GM12878 (cell line): ENCODE measurements at regions not wholly inside any gene's neighbourhood (a gene's known extent, or its start where the extent isn't known, plus 50 kb on each side); places are given as distances from the start of the nearest gene placed in this dataset.

Experiments
- ATAC-seq: fragments of 200-7000 bp; cut with Tn5 transposase; 3 replicates; pipeline ENCODE4 v1.9.1; 2020; ENCODE audit warnings: mild to moderate bottlenecking, moderate library complexity
- BruUV-seq: library from RNA; stranded (reverse); fragments of 400-500 nt; replicated peaks from 2 replicates; lab custom pipeline; 2021; lab: Mats Ljungman, UMichigan
- CTCF ChIA-PET: fragments of 300-600 bp; sonication (Branson Sonifier 250); formaldehyde crosslinking; extraction: SDS; loops from one replicate; lab custom pipeline; 2021; ENCODE audit warnings: inconsistent platforms; lab: Yijun Ruan, JAX
- POLR2A ChIA-PET: fragments of 350-600 bp; formaldehyde crosslinking; extraction: SDS; loops from one replicate; lab custom pipeline; 2021; ENCODE audit warnings: inconsistent platforms; lab: Charles Lee
- RAD21 ChIA-PET: fragments of 300-600 bp; sonication (Branson Sonifier 250); formaldehyde crosslinking; loops from one replicate; lab custom pipeline; 2023; ENCODE audit warnings: antibody characterized with exemption; ENCODE audit not compliant: unreplicated experiment; lab: Charles Lee
- SMC1A ChIA-PET: fragments of 300-600 bp; sonication (Branson Sonifier 250); formaldehyde crosslinking; loops from one replicate; lab custom pipeline; 2023; ENCODE audit not compliant: unreplicated experiment, uncharacterized antibody; lab: Charles Lee
- DNase-seq: peaks from one replicate; pipeline ENCODE4 v3.0.0-alpha.2; 2011; ENCODE audit warnings: low read depth, low spot score
- FAIRE-seq: peaks from 3 replicates; lab custom pipeline; 2011; peaks lifted over from hg19 to GRCh38; lab: Jason Lieb, UNC
- H2AFZ ChIP-seq: 2 replicates; pipeline ENCODE4 v1.6.0; 2011; ENCODE audit warnings: low read depth, low read length, control low read depth; ENCODE audit not compliant: control insufficient read depth
- H3K27ac ChIP-seq: 2 replicates; pipeline ENCODE4 v1.5.1; 2011; ENCODE audit warnings: control low read depth; ENCODE audit not compliant: control insufficient read depth, insufficient read depth
- H3K27me3 ChIP-seq, 2 experiments: replicated peaks in 1 of 2; 2 replicates each; pipeline versions ENCODE4 v1.6.0 to v1.6.1; 2011; ENCODE audit warnings: low read length in 1 of 2; ENCODE audit not compliant: control insufficient read depth in 2 of 2, insufficient read depth in 2 of 2
- H3K36me3 ChIP-seq, 2 experiments: 2 replicates each; pipeline ENCODE4 v1.5.1; 2011; ENCODE audit warnings: low read length in 1 of 2; ENCODE audit not compliant: control insufficient read depth in 2 of 2, insufficient read depth in 2 of 2
- H3K4me1 ChIP-seq: 2 replicates; pipeline ENCODE4 v1.6.1; 2011; ENCODE audit warnings: mild to moderate bottlenecking, low read length, moderate library complexity, mixed read lengths; ENCODE audit not compliant: control insufficient read depth, insufficient read depth
- H3K4me2 ChIP-seq: 2 replicates; pipeline ENCODE4 v1.6.0; 2011; ENCODE audit warnings: control low read depth; ENCODE audit not compliant: control insufficient read depth, insufficient read depth
- H3K4me3 ChIP-seq: fragments of 200-600 bp; sonication (generic); 2 replicates; pipeline ENCODE4 v1.5.1; 2016
- H3K79me2 ChIP-seq: 2 replicates; pipeline ENCODE4 v1.6.0; 2011; ENCODE audit warnings: low read length; ENCODE audit not compliant: control insufficient read depth, insufficient read depth
- H3K9ac ChIP-seq: 2 replicates; pipeline ENCODE4 v1.8.0; 2011; ENCODE audit warnings: low read length, control low read depth, mixed read lengths; ENCODE audit not compliant: control insufficient read depth, insufficient read depth
- H3K9me3 ChIP-seq: replicated peaks from 3 replicates; pipeline ENCODE4 v1.5.1; 2011; ENCODE audit warnings: mild to moderate bottlenecking, low read length; ENCODE audit not compliant: control insufficient read depth, insufficient read depth
- H4K20me1 ChIP-seq: 2 replicates; pipeline ENCODE4 v1.6.0; 2011; ENCODE audit not compliant: control insufficient read depth, insufficient read depth
- DPF2 ChIP-seq: fragments of 450-650 bp; IDR thresholded peaks from 2 replicates; pipeline ENCODE4 v1.6.1; 2017; ENCODE audit warnings: mild to moderate bottlenecking
- ETV6 ChIP-seq, 2 experiments: fragments of 450-650 bp in 1 of 2; IDR thresholded peaks in 1 of 2; conservative IDR thresholded peaks in 1 of 2; 2 replicates each; pipeline ENCODE4 v1.6.1; 2014; ENCODE audit warnings: antibody characterized with exemption in 1 of 2, borderline replicate concordance in 1 of 2, low read depth in 1 of 2, mild to moderate bottlenecking in 1 of 2, moderate library complexity in 1 of 2
- KAT2A ChIP-seq: conservative IDR thresholded peaks from 2 replicates; pipeline ENCODE4 v1.6.1; 2011; ENCODE audit warnings: low read depth, low read length; ENCODE audit not compliant: control insufficient read depth
- MEF2B ChIP-seq: fragments of 450-650 bp; IDR thresholded peaks from 2 replicates; pipeline ENCODE4 v1.6.1; 2018; ENCODE audit warnings: mild to moderate bottlenecking, moderate library complexity; ENCODE audit not compliant: partially characterized antibody, poor library complexity, severe bottlenecking
- SIN3A ChIP-seq: IDR thresholded peaks from 2 replicates; pipeline ENCODE4 v1.6.1; 2012; ENCODE audit warnings: low read depth, low read length, improper control_type of control experiment
- SIX5 ChIP-seq: IDR thresholded peaks from 2 replicates; pipeline ENCODE4 v1.6.1; 2011; ENCODE audit warnings: mild to moderate bottlenecking, low read depth, low read length, moderate library complexity; ENCODE audit not compliant: severe bottlenecking
- SMC3 ChIP-seq: IDR thresholded peaks from 2 replicates; pipeline ENCODE4 v1.6.1; 2011; ENCODE audit warnings: low read length, improper control_type of control experiment, borderline replicate concordance
- ZNF274 ChIP-seq: IDR thresholded peaks from one replicate; pipeline ENCODE4 v1.8.0; 2011; ENCODE audit not compliant: insufficient read length, insufficient read depth
- ZNF384 ChIP-seq: IDR thresholded peaks from 2 replicates; pipeline ENCODE4 v1.6.1; 2012; ENCODE audit warnings: low read depth, mild to moderate bottlenecking, low read length, improper control_type of control experiment, borderline replicate concordance
- WGBS: methylation state at CpG from one replicate; pipeline ENCODE4 v1.1.6; 2016; ENCODE audit warnings: low lambda C conversion rate; ENCODE audit not compliant: insufficient replicate concordance, insufficient coverage; ENCODE audit errors: missing lambda C conversion rate; 5-methylcytosine and 5-hydroxymethylcytosine counted together
- in situ Hi-C: fragments of 300-500 bp; cut with MboI; formaldehyde crosslinking; loops from 9 replicates; pipeline ENCODE4 v1.14.3; 2018; ENCODE audit warnings: mixed read lengths
- intact Hi-C: fragments of 100-400 bp; cut with micrococcal nuclease; formaldehyde crosslinking; loops from one replicate; pipeline ENCODE4 v1.14.2; 2022; ENCODE audit not compliant: unreplicated experiment
- TF ChIP-seq, protein P1 (sequence below): IDR thresholded peaks from 2 replicates; pipeline ENCODE4 v1.6.1; 2011; ENCODE audit warnings: borderline replicate concordance, low read depth, mild to moderate bottlenecking, moderate library complexity, low read length; ENCODE audit not compliant: insufficient read depth, poor library complexity, severe bottlenecking
- TF ChIP-seq, protein P2 (sequence below): IDR thresholded peaks from 2 replicates; pipeline ENCODE4 v1.6.1; 2011; ENCODE audit warnings: mild to moderate bottlenecking, low read depth, low read length, moderate library complexity; ENCODE audit not compliant: insufficient replicate concordance
- TF ChIP-seq, protein P3 (sequence below): IDR thresholded peaks from 2 replicates; pipeline ENCODE4 v1.6.1; 2012; ENCODE audit warnings: low read depth, low read length, improper control_type of control experiment
- TF ChIP-seq, protein P4 (sequence below): fragments of 450-650 bp; IDR thresholded peaks from 2 replicates; pipeline ENCODE4 v1.6.1; 2017; ENCODE audit warnings: borderline replicate concordance
- TF ChIP-seq, protein P5 (sequence below): IDR thresholded peaks from 2 replicates; pipeline ENCODE4 v1.6.1; 2011; ENCODE audit warnings: borderline replicate concordance, low read depth, mild to moderate bottlenecking, moderate library complexity, mixed read lengths, low read length; ENCODE audit not compliant: insufficient read depth; ENCODE audit errors: extremely low read length

DNA sequence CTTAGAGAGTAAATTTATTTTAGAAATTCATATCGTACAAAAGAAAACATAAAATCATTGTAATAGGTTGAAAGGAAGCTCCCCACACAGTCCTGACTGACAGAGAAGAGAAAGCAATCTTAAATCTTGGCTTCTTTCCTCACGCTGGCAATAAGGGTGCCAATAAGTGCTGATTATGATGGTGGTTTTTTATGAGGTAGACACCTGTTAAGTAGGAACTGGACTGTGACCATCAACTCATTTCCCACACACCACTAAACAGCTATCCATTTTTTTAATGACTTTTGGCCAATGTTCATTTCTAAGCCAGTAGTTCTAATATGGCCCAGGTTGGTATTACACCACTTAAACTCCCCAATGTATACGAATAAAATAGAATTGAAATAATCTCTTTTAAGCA lies 893.5 kb upstream of the NUDT12 start (continued):
- TF ChIP-seq, protein P1, sequence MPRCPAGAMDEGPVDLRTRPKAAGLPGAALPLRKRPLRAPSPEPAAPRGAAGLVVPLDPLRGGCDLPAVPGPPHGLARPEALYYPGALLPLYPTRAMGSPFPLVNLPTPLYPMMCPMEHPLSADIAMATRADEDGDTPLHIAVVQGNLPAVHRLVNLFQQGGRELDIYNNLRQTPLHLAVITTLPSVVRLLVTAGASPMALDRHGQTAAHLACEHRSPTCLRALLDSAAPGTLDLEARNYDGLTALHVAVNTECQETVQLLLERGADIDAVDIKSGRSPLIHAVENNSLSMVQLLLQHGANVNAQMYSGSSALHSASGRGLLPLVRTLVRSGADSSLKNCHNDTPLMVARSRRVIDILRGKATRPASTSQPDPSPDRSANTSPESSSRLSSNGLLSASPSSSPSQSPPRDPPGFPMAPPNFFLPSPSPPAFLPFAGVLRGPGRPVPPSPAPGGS, result no peak
- TF ChIP-seq, protein P2, sequence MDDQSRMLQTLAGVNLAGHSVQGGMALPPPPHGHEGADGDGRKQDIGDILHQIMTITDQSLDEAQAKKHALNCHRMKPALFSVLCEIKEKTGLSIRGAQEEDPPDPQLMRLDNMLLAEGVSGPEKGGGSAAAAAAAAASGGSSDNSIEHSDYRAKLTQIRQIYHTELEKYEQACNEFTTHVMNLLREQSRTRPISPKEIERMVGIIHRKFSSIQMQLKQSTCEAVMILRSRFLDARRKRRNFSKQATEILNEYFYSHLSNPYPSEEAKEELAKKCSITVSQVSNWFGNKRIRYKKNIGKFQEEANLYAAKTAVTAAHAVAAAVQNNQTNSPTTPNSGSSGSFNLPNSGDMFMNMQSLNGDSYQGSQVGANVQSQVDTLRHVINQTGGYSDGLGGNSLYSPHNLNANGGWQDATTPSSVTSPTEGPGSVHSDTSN, result no peak
- TF ChIP-seq SIN3A, result no peak

DNA sequence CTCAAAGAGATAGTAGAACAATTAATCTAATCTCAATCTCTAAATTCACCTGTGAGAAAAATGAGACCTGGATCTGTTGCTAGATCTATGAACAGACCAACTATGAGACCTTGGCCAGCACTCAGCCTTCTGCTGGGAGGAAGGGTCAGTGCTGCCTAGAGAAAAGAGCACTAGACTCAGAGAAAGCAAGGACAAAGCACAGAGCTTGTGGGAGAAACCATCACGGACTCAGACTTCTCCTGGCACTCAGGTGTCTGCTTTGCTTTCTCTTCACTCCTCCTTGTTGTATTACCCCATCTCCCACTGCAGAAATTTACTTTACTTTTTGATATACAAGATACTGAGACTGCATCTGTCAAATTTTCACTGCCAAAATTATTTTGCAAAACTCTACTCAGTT lies 890.0 kb upstream of the NUDT12 start:
- ATAC-seq (no peak), FAIRE-seq (no peak), DNase-seq (no peak)
- no peaks in the 10 kb centered on the region for H4K20me1 ChIP-seq
- ChIA-PET SMC1A (no interaction called here), CTCF (no interaction called here), POLR2A (no interaction called here), RAD21 (no interaction called here)
- no peaks in the 10 kb centered on the region for H3K79me2 ChIP-seq
- no peak overlapping the region for H3K4me2 ChIP-seq
- H3K4me3 ChIP-seq, result no peak overlapping the region
- H3K36me3 ChIP-seq, result no peaks in the 10 kb centered on the region
- 0% methylated on average over 1 of the region's 1 CpG for WGBS
- in situ Hi-C loops (no loop called here), intact Hi-C loops (no loop called here)
- H3K27me3 ChIP-seq, result no peaks in the 10 kb centered on the region
- no peak overlapping the region for H2AFZ ChIP-seq
- no peaks in the 10 kb centered on the region for H3K9me3 ChIP-seq
- no peak overlapping the region for H3K27ac ChIP-seq
- H3K9ac ChIP-seq, result no peak overlapping the region
- no peaks in the 10 kb centered on the region for H3K4me1 ChIP-seq
- BruUV-seq, result no TSS peak
- TF ChIP-seq, protein P1, result no peak
- TF ChIP-seq MEF2B (no peak), DPF2 (no peak), SMC3 (no peak), SIX5 (no peak), KAT2A (no peak), ETV6 (conservative IDR thresholded peaks at IDR 0.05 in 1 of 2, IDR thresholded peaks at IDR 0.05 in 1 of 2; ENCODE audit: borderline replicate concordance in 1 of 2, low read depth in 1 of 2) (no peak), SIN3A (no peak), ZNF274 (no peak), ZNF384 (no peak)
- TF ChIP-seq, protein P3, sequence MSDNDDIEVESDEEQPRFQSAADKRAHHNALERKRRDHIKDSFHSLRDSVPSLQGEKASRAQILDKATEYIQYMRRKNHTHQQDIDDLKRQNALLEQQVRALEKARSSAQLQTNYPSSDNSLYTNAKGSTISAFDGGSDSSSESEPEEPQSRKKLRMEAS, result no peak
- TF ChIP-seq, protein P4, sequence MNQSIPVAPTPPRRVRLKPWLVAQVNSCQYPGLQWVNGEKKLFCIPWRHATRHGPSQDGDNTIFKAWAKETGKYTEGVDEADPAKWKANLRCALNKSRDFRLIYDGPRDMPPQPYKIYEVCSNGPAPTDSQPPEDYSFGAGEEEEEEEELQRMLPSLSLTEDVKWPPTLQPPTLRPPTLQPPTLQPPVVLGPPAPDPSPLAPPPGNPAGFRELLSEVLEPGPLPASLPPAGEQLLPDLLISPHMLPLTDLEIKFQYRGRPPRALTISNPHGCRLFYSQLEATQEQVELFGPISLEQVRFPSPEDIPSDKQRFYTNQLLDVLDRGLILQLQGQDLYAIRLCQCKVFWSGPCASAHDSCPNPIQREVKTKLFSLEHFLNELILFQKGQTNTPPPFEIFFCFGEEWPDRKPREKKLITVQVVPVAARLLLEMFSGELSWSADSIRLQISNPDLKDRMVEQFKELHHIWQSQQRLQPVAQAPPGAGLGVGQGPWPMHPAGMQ, result no peak
- TF ChIP-seq, protein P5, sequence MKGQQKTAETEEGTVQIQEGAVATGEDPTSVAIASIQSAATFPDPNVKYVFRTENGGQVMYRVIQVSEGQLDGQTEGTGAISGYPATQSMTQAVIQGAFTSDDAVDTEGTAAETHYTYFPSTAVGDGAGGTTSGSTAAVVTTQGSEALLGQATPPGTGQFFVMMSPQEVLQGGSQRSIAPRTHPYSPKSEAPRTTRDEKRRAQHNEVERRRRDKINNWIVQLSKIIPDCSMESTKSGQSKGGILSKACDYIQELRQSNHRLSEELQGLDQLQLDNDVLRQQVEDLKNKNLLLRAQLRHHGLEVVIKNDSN, result no peak
